ENCODE measurements at regions not wholly inside any gene's neighbourhood (a gene's known extent, or its start where the extent isn't known, plus 50 kb on each side); places are given as distances from the start of the nearest gene placed in this dataset.

- Histone ChIP-seq H4K20me1 (ENCODE audit: insufficient read depth) (no peaks in the 10 kb centered on the region), H3K9me2 (ENCODE audit: insufficient read depth) (no peaks in the 10 kb centered on the region), H3K27me3 (ENCODE audit: insufficient read depth, low read length) (peaks cover 30% of the 10 kb centered on the region), H3K4me2 (ENCODE audit: low read length) (no peak overlapping the region), H3K79me2 (ENCODE audit: insufficient read depth, low read length) (no peaks in the 10 kb centered on the region), H3K36me3 (ENCODE audit: control insufficient read depth in 1 of 2, insufficient read depth in 2 of 2, low read length in 2 of 2) (no peaks in the 10 kb centered on the region), H3K4me3 (replicated peaks in 1 of 2; ENCODE audit: low read depth in 1 of 2, low read length in 2 of 2) (no peak overlapping the region), H3K9ac (ENCODE audit: low read length) (no peak overlapping the region), H3K4me1 (ENCODE audit: control insufficient read depth in 1 of 2, insufficient read depth in 2 of 2, low read length in 2 of 2) (no peaks in the 10 kb centered on the region), H3K27ac (ENCODE audit: low read depth, low read length) (no peak overlapping the region), H2AFZ (ENCODE audit: low read depth, low read length, poor library complexity, severe bottlenecking) (no peak overlapping the region), H3K9me3 (ENCODE audit: control insufficient read depth in 1 of 2, insufficient read depth in 1 of 2, low read depth in 1 of 2, low read length in 2 of 2) (no peaks in the 10 kb centered on the region)
- ATAC-seq = no peak
- intact Hi-C loops (cut with micrococcal nuclease) = no loop called here
- DNase-seq (ENCODE audit: low read depth, low spot score) = no peak
- TF ChIP-seq CEBPB (IDR thresholded peaks at IDR 0.05; ENCODE audit: low read depth) (no peak), ATF3 (IDR thresholded peaks at IDR 0.05) (no peak), EGR1 (IDR thresholded peaks at IDR 0.05; ENCODE audit: low read depth) (no peak), REST (IDR thresholded peaks at IDR 0.05; ENCODE audit: low read depth) (no peak), ZFX (IDR thresholded peaks at IDR 0.05) (no peak), RAD21 (IDR thresholded peaks at IDR 0.05; ENCODE audit: low read depth) (no peak), ZNF274 (IDR thresholded peaks at IDR 0.05; ENCODE audit: low read depth, low read length) (no peak), ELF1 (IDR thresholded peaks at IDR 0.05; ENCODE audit: borderline replicate concordance, low read depth) (no peak), CBX3 (IDR thresholded peaks at IDR 0.05; ENCODE audit: low read depth) (no peak)
- CTCF ChIA-PET = no interaction called here
- RAD21 ChIA-PET (ENCODE audit: low non-redundant PET in 1 of 2, low total read pairs in 2 of 2, uncharacterized antibody in 2 of 2, unreplicated experiment in 2 of 2) = no interaction called here
- no TSS peak for BruUV-seq (replicated peaks)
- POLR2A ChIA-PET = no interaction called here
Observed at GRCh38 chr22:49720279-49720959, 107.3 kb downstream of the BRD1 start.
